ENCODE measurements at regions not wholly inside any gene's neighbourhood (a gene's known extent, or its start where the extent isn't known, plus 50 kb on each side); places are given as distances from the start of the nearest gene placed in this dataset.

DNA sequence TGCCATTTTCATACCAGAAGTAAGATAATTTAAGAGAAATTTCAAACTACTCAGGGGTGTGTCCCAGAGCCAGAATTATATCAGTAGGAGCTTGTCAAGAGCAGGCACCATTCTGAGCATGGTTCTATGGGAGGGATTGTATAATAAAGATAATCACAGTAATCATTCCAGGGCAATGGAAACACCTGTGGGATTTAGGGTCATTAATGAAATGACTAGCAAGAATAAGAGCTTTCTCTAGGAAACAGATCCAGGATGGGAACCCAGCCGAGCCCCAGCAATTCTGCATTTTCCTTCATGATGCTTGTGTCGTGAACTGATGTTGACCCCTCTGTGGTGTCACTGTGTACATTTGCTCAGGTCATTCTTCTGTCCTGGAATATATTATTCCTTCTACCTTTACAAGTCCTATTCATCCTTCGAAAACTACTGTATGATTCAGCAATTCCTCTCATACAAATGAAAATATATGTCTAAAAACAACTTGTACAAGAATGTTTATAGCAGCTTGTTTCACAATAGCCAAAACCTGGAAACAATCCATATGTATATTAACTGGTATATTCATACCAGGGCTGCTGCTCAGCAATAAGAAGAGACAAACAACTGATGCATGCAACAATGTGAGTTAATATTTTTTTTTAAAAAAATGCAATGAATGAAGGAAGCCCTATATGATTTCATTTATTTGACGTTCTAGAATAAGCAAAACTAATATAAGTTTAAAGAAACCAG, 687.8 kb upstream of the KLHL29 start:
- DNase-seq, result no peak

DNA sequence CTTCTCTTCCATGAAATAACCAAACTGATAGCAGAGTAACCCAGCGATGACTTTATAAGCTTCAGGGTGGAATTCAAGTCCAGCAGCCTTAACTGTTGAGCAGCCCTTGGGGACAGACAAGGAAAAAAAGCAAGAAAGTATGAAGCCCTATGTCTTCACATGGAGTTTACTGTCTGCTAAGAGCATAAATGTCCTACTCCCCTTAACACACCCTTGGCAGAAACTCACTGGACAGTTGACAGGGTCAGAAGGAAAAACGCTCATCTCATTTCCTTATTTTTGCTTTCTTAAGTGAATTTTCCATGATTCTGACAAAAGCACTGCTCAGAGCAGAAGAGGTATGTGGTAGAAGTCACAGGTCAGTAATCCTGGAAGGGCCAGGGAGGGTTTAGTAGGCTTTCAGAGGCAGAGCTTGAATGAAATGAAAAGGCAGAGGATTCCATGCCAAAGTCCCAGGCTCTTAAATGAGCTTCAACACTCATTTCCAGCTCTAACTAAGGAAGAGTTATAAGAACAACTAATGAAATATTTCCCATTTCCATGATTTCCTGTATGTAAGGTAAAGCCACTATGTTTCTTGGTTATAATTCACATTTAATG, 683.3 kb upstream of the KLHL29 start:
- DNase-seq, result no peak

DNA sequence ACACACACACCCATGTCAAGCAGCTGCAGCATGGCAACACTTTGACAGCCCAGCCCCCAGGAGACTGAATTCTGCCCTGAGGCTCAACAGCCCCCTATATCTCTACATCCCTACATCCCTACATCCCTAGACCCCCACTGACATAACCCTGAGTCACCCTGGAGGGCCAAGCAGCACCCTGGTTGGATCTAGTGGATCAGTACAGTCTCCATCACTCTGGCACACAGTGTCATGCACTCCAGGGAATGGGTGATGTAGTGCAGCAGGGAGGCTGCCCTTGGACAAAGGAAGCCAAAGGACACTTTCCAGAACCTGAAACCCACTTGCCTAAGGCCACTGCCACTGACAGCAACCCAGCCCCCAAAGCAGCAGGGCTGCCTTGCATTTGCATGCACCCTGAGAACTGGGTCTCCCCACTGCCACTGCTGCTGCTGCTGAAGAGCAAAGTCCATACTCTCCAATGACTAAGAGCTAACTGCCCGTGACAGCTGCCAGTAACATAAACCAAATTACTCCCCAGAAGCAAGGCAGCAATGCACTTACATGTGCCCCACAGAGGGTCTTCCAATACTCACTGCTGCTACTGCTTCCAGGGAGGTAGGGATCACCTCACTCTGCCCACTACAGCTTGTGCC, 681.6 kb upstream of the KLHL29 start:
- DNase-seq, result no peak

DNA sequence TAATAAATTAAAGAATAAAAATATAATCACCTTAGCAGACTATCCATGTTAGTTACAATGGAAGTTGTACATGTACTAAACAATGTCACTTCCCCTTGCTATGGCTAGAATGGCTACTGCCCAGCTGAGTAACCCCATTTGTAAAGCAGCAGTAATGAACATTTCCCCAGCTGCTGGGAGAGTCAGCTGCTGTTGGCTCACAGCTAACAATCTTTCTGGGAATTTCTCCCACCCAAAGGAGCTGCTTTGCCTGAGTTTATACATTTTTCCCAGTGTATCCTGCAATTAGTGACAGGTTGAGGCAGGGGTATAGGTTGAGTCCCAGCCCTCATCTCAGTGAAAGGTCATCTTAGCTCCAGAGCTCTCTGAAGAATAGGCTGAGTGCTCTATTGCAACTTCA, 665.6 kb upstream of the KLHL29 start:
- no peak for DNase-seq

- DNase-seq, result no peak
Observed at GRCh38 chr2:22729466-22729865, 655.5 kb upstream of the KLHL29 start.

DNA sequence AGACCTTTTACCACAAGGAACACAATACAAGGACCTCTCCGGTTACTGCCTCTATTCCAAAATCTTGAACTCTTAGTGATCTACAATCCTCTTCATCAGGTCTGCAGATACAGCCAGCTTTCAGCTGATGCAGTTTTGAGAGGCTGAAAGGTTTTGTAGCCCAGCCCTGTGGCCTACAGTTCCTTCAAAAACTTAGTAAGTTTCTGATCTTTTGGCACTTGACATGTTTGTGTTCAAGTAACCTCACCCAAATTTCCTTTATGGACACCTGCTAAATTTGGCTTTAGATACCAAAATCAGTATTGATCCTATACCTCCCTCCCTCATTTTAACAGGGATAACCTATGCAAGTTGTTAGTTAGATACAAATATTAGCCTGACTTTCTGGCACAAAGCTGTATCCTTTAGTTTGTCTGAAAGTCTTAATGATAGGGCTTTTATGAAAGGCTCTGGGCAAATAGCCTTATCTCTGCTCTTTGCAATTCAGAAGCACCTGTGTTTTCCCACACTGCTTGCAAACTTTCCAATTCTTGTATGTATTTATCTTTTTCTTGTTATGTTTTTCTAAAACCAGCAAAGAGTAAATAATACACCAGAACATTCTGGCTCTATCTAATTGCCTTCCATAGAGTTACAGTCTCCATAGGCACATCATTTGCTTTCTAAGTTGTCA, 650.5 kb upstream of the KLHL29 start:
- DNase-seq, result no peak

DNA sequence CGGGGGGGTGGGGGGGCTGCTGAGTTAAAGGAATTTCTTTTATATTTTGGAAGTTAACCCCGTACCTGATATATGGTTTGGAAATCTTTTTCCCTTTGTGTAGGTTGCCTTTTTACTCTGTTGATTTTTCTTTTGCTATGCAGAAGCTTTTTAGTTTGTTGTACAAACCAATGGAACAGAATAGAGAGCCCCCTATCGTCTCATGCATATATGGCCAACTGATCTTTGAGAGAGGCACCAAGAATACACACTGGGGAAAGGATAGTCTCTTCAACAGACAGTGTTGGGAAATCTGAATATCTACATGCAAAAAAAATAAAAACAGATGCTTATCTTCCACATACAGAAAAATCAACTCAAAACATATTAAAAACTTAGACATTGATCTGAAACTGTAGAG, 647.8 kb upstream of the KLHL29 start:
- no peak for DNase-seq

GRCh38 chr2:22741216-22741615, 643.8 kb upstream of the KLHL29 start:
- no peak for DNase-seq

DNA sequence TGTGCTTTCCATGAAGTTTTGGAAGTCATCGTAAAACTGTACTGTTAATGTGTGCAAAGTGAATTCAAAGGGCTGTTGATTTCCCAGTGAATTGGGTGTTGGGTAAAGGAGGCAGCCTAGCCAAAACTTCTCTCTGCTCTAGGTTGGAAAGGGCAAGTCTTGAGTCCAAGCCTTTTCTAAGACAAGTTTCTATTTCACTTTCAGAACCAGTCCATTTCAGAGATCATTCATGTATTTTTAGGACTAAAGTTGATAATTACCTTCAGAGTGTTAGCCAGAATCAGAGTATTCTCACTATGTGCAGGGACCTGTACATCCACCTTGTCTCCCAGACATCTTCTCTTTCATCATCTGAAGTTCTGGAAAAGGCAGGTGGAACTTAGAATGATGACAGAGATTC, 636.1 kb upstream of the KLHL29 start:
- DNase-seq, result no peak

DNA sequence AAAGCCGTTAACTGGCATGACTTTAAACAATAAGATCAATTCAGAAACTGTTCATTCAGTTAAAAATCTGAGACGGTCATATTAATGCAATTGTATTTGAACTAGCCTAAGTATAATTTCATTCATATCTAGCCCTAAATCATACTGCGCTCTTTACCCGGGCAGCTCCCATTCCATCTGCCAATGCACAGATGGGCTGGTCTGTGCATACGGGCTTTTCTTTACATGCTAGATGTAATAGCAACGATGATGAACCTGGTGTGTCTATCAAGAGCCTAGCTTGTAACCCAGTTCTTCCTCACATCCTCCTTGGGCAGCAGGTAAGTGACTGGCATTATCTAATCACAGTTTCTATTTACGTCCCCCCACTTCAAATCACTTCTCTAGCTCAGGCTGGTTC, 631.5 kb upstream of the KLHL29 start:
- no peak for DNase-seq

DNA sequence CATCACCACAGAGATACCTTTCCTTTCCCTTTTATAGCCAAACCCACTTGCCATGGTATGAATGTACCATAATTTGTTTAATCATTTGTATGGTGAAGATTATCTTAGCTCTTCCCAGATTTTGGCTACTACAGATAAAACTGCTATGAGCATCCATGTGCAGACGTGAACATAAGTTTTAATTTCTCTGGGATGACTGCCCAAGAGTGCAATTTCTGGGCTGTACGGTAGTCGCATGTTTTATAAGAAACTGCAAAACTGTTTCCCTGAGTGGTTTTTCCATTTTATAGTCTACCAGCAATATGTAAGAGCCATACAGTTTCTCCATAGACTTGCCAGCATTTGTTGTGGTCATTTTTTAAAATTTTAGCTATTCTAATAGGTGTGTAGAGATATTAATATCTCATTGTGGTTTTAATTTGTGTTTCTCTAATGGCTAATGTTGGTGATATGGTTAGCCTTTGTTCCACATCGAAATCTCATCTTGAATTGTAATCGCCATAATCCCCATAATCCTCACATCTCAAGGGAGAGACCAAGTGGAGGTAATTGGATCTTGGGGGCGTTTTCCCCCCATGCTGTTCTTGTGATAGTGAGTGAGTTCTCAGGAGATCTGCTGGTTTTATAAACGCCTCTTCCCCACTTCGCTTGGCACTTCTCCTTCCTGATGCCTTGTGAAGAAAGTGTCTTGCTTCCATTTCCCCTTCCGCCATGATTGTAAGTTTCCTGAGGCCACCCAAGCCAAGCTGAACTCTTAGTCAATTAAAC, 628.5 kb upstream of the KLHL29 start:
- DNase-seq, result no peak

DNA sequence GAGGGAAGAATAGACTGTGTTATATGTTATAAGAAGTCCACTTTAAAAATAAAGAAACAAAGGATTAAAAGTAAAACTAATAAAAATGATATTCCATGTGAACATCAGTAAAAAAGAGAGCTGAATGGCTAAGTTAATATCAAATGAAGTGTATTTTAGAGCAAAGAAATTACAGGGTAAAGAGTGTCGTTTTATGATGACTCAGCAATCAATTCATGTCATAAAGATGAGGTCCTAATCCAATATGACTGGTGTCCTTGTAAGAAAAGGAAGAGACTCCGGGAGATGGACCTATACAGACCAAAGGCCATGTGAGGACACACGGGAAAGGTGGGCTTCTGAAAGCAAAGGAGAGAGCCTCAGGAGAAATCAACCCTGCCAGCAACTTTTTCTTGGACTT, 615.5 kb upstream of the KLHL29 start:
- DNase-seq, result no peak

DNA sequence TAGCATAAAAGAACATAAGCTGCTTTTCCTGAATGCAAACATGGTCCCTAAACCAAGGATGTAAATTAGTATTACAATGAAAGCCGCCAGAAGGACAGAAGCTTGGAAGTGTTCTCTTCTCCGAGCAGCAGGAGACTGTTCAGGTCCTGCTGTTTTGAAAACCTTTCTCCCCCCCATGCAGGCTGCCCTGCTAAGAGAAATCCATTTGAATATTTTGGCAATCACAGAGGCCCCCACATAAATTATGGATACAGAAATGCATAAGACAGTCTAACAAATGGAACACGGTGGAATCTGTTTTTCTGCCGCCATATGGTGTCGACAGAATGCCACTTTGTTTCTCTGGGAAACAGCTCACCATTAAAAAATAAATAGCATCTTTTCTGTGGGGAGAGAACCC, 600.4 kb upstream of the KLHL29 start:
- DNase-seq, result no peak

DNA sequence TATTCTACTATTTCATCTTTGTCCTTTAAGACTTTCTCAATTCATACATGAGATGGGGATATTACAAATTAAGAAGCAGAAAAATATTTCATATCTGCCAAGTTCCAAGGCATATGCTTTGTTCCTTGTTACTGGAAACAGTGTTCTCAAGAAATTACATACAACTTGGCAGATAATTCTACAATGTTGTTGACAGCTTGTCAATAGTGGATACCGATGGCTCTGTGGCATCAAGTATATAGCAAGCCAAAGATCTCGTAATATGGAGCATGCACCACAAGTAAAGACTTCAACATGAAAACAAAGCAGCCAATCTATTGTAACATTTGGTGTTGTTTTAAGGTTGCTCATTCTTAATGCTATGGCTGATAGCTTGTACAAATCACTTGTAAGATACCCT, 598.2 kb upstream of the KLHL29 start:
- no peak for DNase-seq

GRCh38 chr2:22787745-22788144, 597.2 kb upstream of the KLHL29 start:
- no peak for DNase-seq

GRCh38 chr2:22788749-22789327, 596.1 kb upstream of the KLHL29 start:
- DNase-seq, result no peak

- DNase-seq, result no peak
Observed at GRCh38 chr2:22795287-22795866, 589.6 kb upstream of the KLHL29 start.

DNA sequence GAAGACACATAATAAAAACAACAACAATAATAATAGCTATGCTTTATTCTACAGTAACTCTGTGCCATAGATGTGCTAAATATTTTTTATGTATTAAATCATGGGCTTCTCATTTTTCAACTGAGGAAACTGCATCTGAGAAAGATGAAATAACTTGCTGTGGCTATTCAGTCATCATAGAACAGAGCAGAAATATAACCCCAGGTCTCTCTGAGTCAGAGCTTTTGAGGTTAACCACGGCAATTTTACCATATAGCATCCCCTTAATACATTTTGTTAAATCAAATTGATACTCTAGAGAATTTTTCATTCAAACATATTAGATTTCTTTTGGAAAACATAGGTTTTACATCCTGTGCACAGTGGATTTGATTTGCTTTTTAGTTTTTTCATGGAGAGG, 586.6 kb upstream of the KLHL29 start:
- no peak for DNase-seq

DNA sequence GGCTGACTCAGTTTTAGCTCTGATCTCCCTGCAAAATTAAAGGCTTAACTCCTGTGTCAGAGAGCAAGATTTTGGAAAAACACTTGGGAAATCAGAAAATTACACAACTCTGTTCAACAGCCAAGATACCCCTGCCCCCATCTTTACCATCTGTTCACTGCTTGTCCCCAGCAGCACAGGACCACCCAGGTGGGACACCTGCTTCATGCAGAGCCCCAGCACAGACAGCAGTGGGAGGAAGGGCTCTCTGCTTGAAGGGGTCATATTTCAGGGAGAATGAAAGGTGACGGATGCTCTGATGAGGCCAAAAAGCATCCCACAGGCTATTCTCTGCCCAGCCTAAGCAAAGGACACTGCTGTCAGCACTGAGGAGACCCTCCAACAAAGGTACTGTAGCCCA, 584.6 kb upstream of the KLHL29 start:
- DNase-seq, result no peak

DNA sequence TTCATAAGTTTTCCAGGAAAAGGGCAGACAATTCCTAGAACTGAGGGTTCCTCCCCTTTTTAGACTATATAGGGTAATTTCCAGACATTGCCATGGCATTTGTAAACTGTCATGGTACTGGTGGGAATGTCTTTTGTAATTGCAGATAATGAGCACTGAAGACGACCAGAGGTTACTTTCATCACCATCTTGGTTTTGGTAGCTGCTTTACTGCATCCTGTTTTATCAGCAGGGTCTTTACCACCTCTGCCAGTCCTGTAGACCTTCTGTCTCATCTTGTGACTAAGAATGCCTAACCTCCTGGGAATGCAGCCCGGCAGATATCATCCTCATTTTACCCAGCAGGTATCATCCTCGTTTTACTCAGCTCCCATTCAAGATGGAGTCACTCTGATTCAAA, 583.9 kb upstream of the KLHL29 start:
- no peak for DNase-seq

GRCh38 chr2:22801970-22802369, 583.0 kb upstream of the KLHL29 start:
- no peak for DNase-seq

GRCh38 chr2:22807872-22808271, 577.1 kb upstream of the KLHL29 start:
- no peak for DNase-seq
